HepG2 (cell line): ENCODE measurements at regions not wholly inside any gene's neighbourhood (a gene's known extent, or its start where the extent isn't known, plus 50 kb on each side); places are given as distances from the start of the nearest gene placed in this dataset.

Experiments
- ATAC-seq: fragments of 200-7000 bp; cut with Tn5 transposase; 3 replicates; pipeline ENCODE4 v1.9.1; 2020; ENCODE audit warnings: mild to moderate bottlenecking, moderate library complexity
- BruUV-seq: library from RNA; stranded (reverse); fragments of 400-500 nt; replicated peaks from 2 replicates; lab custom pipeline; 2021; lab: Mats Ljungman, UMichigan
- CTCF ChIA-PET: fragments of 300-600 bp; formaldehyde crosslinking; extraction: SDS; loops from one replicate; lab custom pipeline; 2021; ENCODE audit warnings: low total read pairs, inconsistent platforms, low intra/inter-chr PET ratio; lab: Yijun Ruan, JAX
- POLR2A ChIA-PET: fragments of 350-600 bp; sonication (Branson Sonifier 250); formaldehyde crosslinking; loops from one replicate; lab custom pipeline; 2020; ENCODE audit warnings: antibody characterized with exemption, inconsistent platforms; lab: Yijun Ruan, JAX
- DNase-seq: peaks from one replicate; pipeline ENCODE4 v3.0.0-alpha.2; 2015; ENCODE audit warnings: low spot score
- FAIRE-seq: peaks from 3 replicates; lab custom pipeline; 2011; peaks lifted over from hg19 to GRCh38; lab: Jason Lieb, UNC
- H2AFZ ChIP-seq: one replicate; pipeline ENCODE4 v1.6.1; 2011; ENCODE audit warnings: low read length, inconsistent platforms
- H3K27ac ChIP-seq: fragments of 300-600 bp; 3 replicates; pipeline ENCODE4 v1.8.0; 2011; ENCODE audit warnings: mixed run types, mild to moderate bottlenecking, mixed read lengths, low read length, inconsistent platforms; ENCODE audit not compliant: insufficient read depth; ENCODE audit errors: extremely low read length
- H3K27me3 ChIP-seq, 2 experiments: fragments of 200-600 bp in 1 of 2; 2 replicates in 1 of 2; 3 replicates in 1 of 2; pipeline versions ENCODE4 v1.6.0 to v1.8.0; 2011; ENCODE audit warnings: low read length in 2 of 2, mild to moderate bottlenecking in 2 of 2, moderate library complexity in 2 of 2, inconsistent platforms in 1 of 2; ENCODE audit not compliant: insufficient read depth in 2 of 2, control insufficient read depth in 1 of 2
- H3K36me3 ChIP-seq, 2 experiments: fragments of 200-600 bp in 1 of 2; replicated peaks in 1 of 2; 2 replicates in 1 of 2; 3 replicates in 1 of 2; pipeline versions ENCODE4 v1.5.1 to v1.8.0; 2011; ENCODE audit warnings: low read length in 2 of 2, inconsistent platforms in 1 of 2; ENCODE audit not compliant: insufficient read depth in 2 of 2, control insufficient read depth in 1 of 2
- H3K4me1 ChIP-seq: 2 replicates; pipeline ENCODE4 v1.5.1; 2012; ENCODE audit warnings: low read length, inconsistent platforms; ENCODE audit not compliant: insufficient read depth
- H3K4me2 ChIP-seq: 2 replicates; pipeline ENCODE4 v1.6.0; 2011; ENCODE audit warnings: low read depth, low read length, inconsistent platforms
- H3K4me3 ChIP-seq, 3 experiments: fragments of 200-600 bp in 1 of 3; sonication (generic), shearing (Covaris generic) in 1 of 3; replicated peaks in 1 of 3; 2 replicates each; pipeline ENCODE4 v1.5.1; 2011 to 2016; ENCODE audit warnings: low read length in 3 of 3, inconsistent platforms in 2 of 3, low read depth in 2 of 3, mild to moderate bottlenecking in 2 of 3, control low read depth in 1 of 3, mixed read lengths in 1 of 3; ENCODE audit not compliant: insufficient read depth in 1 of 3
- H3K79me2 ChIP-seq: one replicate; pipeline ENCODE4 v1.6.1; 2011; ENCODE audit warnings: low read length, inconsistent platforms; ENCODE audit not compliant: insufficient read depth
- H3K9ac ChIP-seq: 2 replicates; pipeline ENCODE4 v1.6.0; 2011; ENCODE audit warnings: mild to moderate bottlenecking, low read depth, low read length, inconsistent platforms; ENCODE audit not compliant: insufficient read depth
- H3K9me3 ChIP-seq: 2 replicates; pipeline ENCODE4 v1.5.1; 2012; ENCODE audit warnings: mild to moderate bottlenecking, low read length
- H4K20me1 ChIP-seq: 2 replicates; pipeline ENCODE4 v1.6.0; 2011; ENCODE audit warnings: inconsistent platforms, mild to moderate bottlenecking, low read length, moderate library complexity; ENCODE audit not compliant: insufficient read depth
- CERS6 ChIP-seq: sonication (generic); formaldehyde crosslinking; IDR thresholded peaks from 2 replicates; pipeline ENCODE4 v1.5.0; 2020; ENCODE audit warnings: missing genetic modification reagents
- E2F1 ChIP-seq: sonication (generic); formaldehyde crosslinking; IDR thresholded peaks from 2 replicates; pipeline ENCODE4 v1.5.0; 2020; ENCODE audit warnings: missing genetic modification reagents
- FOXK2 ChIP-seq: fragments of 450-650 bp; IDR thresholded peaks from 2 replicates; pipeline ENCODE4 v1.6.1; 2016
- KLF13 ChIP-seq: sonication (generic); formaldehyde crosslinking; IDR thresholded peaks from 2 replicates; pipeline ENCODE4 v1.4.0; 2020; ENCODE audit warnings: mild to moderate bottlenecking, missing genetic modification reagents
- MAFF ChIP-seq: IDR thresholded peaks from 2 replicates; pipeline ENCODE4 v1.6.1; 2011; ENCODE audit warnings: low read depth, low read length, improper control_type of control experiment
- MAFK ChIP-seq, 2 experiments: IDR thresholded peaks in 1 of 2; conservative IDR thresholded peaks in 1 of 2; 2 replicates each; pipeline ENCODE4 v1.6.1; 2011; ENCODE audit warnings: improper control_type of control experiment in 2 of 2, low read length in 2 of 2
- MTA3 ChIP-seq: sonication (generic); formaldehyde crosslinking; IDR thresholded peaks from 2 replicates; pipeline ENCODE4 v1.4.0; 2020; ENCODE audit warnings: missing genetic modification reagents
- SATB2 ChIP-seq: sonication (generic); formaldehyde crosslinking; IDR thresholded peaks from 2 replicates; pipeline ENCODE4 v1.5.0; 2020; ENCODE audit warnings: missing genetic modification reagents
- ZBTB7A ChIP-seq: sonication (generic); formaldehyde crosslinking; IDR thresholded peaks from 2 replicates; pipeline ENCODE4 v1.8.0; 2022; ENCODE audit warnings: mild to moderate bottlenecking, missing genetic modification reagents
- ZNF205 ChIP-seq: IDR thresholded peaks from 2 replicates; pipeline ENCODE4 v1.6.1; 2018; ENCODE audit warnings: missing biosample characterization, missing genetic modification reagents
- ZNF30 ChIP-seq: sonication (generic); formaldehyde crosslinking; IDR thresholded peaks from 2 replicates; pipeline ENCODE4 v1.5.0; 2020; ENCODE audit warnings: mild to moderate bottlenecking, missing genetic modification reagents
- ZNF33A ChIP-seq: sonication (generic); formaldehyde crosslinking; IDR thresholded peaks from 2 replicates; pipeline ENCODE4 v1.5.1; 2020; ENCODE audit warnings: missing genetic modification reagents, mild to moderate bottlenecking, moderate library complexity, borderline replicate concordance
- ZNF616 ChIP-seq: sonication (generic); formaldehyde crosslinking; IDR thresholded peaks from 2 replicates; pipeline ENCODE4 v1.5.0; 2020; ENCODE audit warnings: low read depth, mild to moderate bottlenecking, missing genetic modification reagents
- ZNF747 ChIP-seq: sonication (generic); formaldehyde crosslinking; IDR thresholded peaks from 2 replicates; pipeline ENCODE4 v1.8.1; 2023; ENCODE audit warnings: missing genetic modification reagents, mild to moderate bottlenecking, borderline replicate concordance
- ZNF841 ChIP-seq: sonication (generic); formaldehyde crosslinking; IDR thresholded peaks from 2 replicates; pipeline ENCODE4 v1.8.1; 2023; ENCODE audit warnings: missing genetic modification reagents, borderline replicate concordance
- WGBS: methylation state at CpG from one replicate; pipeline ENCODE4 v1.1.6; 2017; ENCODE audit warnings: low lambda C conversion rate; 5-methylcytosine and 5-hydroxymethylcytosine counted together
- in situ Hi-C: cut with HindIII; loops from 2 replicates; pipeline ENCODE4 v1.10.0; 2017; ENCODE audit warnings: low pct_unique_long_range_greater_than_20kb; ENCODE audit not compliant: extremely low pct_ligation_motif_present
- intact Hi-C: fragments of 100-400 bp; cut with micrococcal nuclease; formaldehyde crosslinking; loops from one replicate; pipeline ENCODE4 v1.10.0; 2022; ENCODE audit not compliant: unreplicated experiment
- TF ChIP-seq, protein P1 (sequence below): sonication (generic); formaldehyde crosslinking; IDR thresholded peaks from 2 replicates; pipeline ENCODE4 v1.5.0; 2020; ENCODE audit warnings: mild to moderate bottlenecking, missing genetic modification reagents

GRCh38 chr4:34566091-34566490, 1678.2 kb downstream of the ARAP2 start:
- FAIRE-seq (no peak), DNase-seq (no peak), ATAC-seq (no peak)
- Histone ChIP-seq H3K79me2 (no peaks in the 10 kb centered on the region), H3K4me3 (no peak overlapping the region), H3K4me2 (no peak overlapping the region), H3K4me1 (no peaks in the 10 kb centered on the region), H3K9ac (no peak overlapping the region), H3K9me3 (no peaks in the 10 kb centered on the region; the same call in 1 of the 2 replicates), H2AFZ (no peak overlapping the region), H3K27me3 (no peaks in the 10 kb centered on the region), H3K36me3 (no peaks in the 10 kb centered on the region), H3K27ac (no peak overlapping the region), H4K20me1 (no peaks in the 10 kb centered on the region)
- intact Hi-C loops = no loop called here
- TF ChIP-seq MAFK (conservative IDR thresholded peaks at IDR 0.05 in 1 of 2, IDR thresholded peaks at IDR 0.05 in 1 of 2; ENCODE audit: low read length in 2 of 2) (peak; percentile 20 to 29; a peak in 1 of 4 replicates), ZNF616 (CRISPR knock-in tag) (no peak), MAFF (peak; percentile 38; the same call in 1 of the 2 replicates), E2F1 (CRISPR knock-in tag) (no peak)
- POLR2A ChIA-PET = no interaction called here
- BruUV-seq = no TSS peak
- WGBS = 0% methylated on average over 2 of the region's 2 CpGs
- CTCF ChIA-PET = no interaction called here
- in situ Hi-C loops = no loop called here

DNA sequence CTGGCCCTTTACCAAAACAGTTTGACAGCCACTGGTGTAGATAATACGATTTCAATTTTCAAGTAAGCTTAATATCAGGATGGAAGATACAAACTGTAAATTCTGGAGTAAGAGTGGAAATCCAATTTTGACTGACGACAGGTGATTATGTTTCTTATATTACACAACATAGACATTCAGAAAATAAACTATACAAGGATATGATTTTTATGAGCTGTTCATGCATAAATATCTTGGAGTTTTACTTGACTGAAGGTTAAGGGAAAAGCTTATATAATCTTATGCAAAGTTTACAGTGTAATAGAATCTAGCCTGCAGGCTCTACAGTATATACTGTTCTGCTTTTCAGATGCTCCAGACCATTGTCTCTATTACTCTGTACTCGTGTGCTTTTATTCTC, 1672.3 kb downstream of the ARAP2 start:
- in situ Hi-C loops (no loop called here), intact Hi-C loops (no loop called here)
- Histone ChIP-seq H3K36me3 (no peaks in the 10 kb centered on the region), H3K27me3 (no peaks in the 10 kb centered on the region), H3K9me3 (no peaks in the 10 kb centered on the region), H3K4me1 (no peaks in the 10 kb centered on the region), H3K4me2 (no peak overlapping the region), H3K79me2 (no peaks in the 10 kb centered on the region), H3K4me3 (no peak overlapping the region), H3K9ac (no peak overlapping the region), H4K20me1 (no peaks in the 10 kb centered on the region), H2AFZ (no peak overlapping the region), H3K27ac (no peak overlapping the region)
- no peak for TF ChIP-seq ZBTB7A (CRISPR knock-in tag)
- no peak for TF ChIP-seq ZNF841
- TF ChIP-seq ZNF33A (CRISPR knock-in tag) = no peak
- TF ChIP-seq, protein P1, sequence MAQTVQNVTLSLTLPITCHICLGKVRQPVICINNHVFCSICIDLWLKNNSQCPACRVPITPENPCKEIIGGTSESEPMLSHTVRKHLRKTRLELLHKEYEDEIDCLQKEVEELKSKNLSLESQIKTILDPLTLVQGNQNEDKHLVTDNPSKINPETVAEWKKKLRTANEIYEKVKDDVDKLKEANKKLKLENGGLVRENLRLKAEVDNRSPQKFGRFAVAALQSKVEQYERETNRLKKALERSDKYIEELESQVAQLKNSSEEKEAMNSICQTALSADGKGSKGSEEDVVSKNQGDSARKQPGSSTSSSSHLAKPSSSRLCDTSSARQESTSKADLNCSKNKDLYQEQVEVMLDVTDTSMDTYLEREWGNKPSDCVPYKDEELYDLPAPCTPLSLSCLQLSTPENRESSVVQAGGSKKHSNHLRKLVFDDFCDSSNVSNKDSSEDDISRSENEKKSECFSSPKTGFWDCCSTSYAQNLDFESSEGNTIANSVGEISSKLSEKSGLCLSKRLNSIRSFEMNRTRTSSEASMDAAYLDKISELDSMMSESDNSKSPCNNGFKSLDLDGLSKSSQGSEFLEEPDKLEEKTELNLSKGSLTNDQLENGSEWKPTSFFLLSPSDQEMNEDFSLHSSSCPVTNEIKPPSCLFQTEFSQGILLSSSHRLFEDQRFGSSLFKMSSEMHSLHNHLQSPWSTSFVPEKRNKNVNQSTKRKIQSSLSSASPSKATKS = no peak
- no peak for TF ChIP-seq SATB2 (CRISPR knock-in tag)
- TF ChIP-seq CERS6 = no peak
- no peak for TF ChIP-seq ZNF205 (CRISPR knock-in tag)
- TF ChIP-seq KLF13 (CRISPR knock-in tag) = no peak
- no peak for TF ChIP-seq ZNF747
- no peak for TF ChIP-seq MTA3 (CRISPR knock-in tag)
- no peak for TF ChIP-seq ZNF30 (CRISPR knock-in tag)
- TF ChIP-seq FOXK2 = no peak
- ChIA-PET POLR2A (no interaction called here), CTCF (no interaction called here)
- no peak for FAIRE-seq
- BruUV-seq = no TSS peak
- 14% methylated on average over 3 of the region's 3 CpGs for WGBS
- no peak for DNase-seq
- no peak for ATAC-seq
